Muscle layer of duodenum (tissue), 2 donors: ENCODE measurements at regions not wholly inside any gene's neighbourhood (a gene's known extent, or its start where the extent isn't known, plus 50 kb on each side); places are given as distances from the start of the nearest gene placed in this dataset.

ENCODE experiments used
- H3K27ac ChIP-seq: one replicate; pipeline ENCODE4 v1.7.0; 2013; ENCODE audit warnings: mild to moderate bottlenecking, low read length
- H3K27me3 ChIP-seq: one replicate; pipeline ENCODE4 v1.7.0; 2013; ENCODE audit warnings: low read depth, mild to moderate bottlenecking, control low read depth, low read length
- H3K36me3 ChIP-seq, 2 donors: one replicate each; pipeline ENCODE4 v1.7.0; 2013; ENCODE audit warnings: low read length in 2 of 2, control low read depth in 1 of 2, mild to moderate bottlenecking in 1 of 2; ENCODE audit not compliant: insufficient read depth in 2 of 2, control insufficient read depth in 1 of 2
- H3K4me1 ChIP-seq, 2 donors: one replicate each; pipeline ENCODE4 v1.7.0; 2013; ENCODE audit warnings: low read length in 2 of 2, mild to moderate bottlenecking in 2 of 2, control low read depth in 1 of 2, moderate library complexity in 1 of 2; ENCODE audit not compliant: insufficient read depth in 2 of 2, control insufficient read depth in 1 of 2
- H3K4me3 ChIP-seq, 2 donors: one replicate each; pipeline ENCODE4 v1.7.0; 2013; ENCODE audit warnings: low read length in 2 of 2, low read depth in 1 of 2, mild to moderate bottlenecking in 1 of 2
- H3K9me3 ChIP-seq, 2 donors: one replicate each; pipeline ENCODE4 v1.7.0; 2013; ENCODE audit warnings: low read length in 2 of 2, control low read depth in 1 of 2, mild to moderate bottlenecking in 1 of 2; ENCODE audit not compliant: control insufficient read depth in 1 of 2
- donor health status: healthy.

DNA sequence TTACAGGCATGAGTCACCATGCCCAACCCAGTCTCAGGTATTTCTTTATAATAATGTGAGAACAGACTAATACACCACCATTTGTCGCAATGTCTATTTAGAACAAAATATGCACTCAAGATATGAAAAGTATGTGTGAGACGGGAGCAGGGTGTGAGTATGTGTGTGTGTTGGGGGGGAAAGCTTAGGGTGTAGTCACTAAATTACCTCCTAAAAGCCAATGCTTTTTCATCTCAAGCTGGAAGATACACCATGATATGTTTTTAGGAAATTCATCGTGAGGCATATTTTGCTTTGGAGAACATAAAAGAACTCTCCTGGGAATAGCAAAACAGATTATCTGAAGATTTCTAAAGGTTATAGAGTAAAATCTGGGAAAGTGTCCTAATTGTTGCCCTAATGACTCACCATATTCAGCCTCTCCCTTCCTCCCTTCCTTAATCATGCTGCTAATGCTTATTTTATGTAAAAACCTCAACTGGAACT, 262.7 kb downstream of the PDHA2 start:
- no peak overlapping the region for H3K4me3 ChIP-seq
- no peaks in the 10 kb centered on the region for H3K27me3 ChIP-seq
- no peak overlapping the region for H3K27ac ChIP-seq
- no peaks in the 10 kb centered on the region for H3K4me1 ChIP-seq
- no peaks in the 10 kb centered on the region for H3K9me3 ChIP-seq
- no peaks in the 10 kb centered on the region for H3K36me3 ChIP-seq

DNA sequence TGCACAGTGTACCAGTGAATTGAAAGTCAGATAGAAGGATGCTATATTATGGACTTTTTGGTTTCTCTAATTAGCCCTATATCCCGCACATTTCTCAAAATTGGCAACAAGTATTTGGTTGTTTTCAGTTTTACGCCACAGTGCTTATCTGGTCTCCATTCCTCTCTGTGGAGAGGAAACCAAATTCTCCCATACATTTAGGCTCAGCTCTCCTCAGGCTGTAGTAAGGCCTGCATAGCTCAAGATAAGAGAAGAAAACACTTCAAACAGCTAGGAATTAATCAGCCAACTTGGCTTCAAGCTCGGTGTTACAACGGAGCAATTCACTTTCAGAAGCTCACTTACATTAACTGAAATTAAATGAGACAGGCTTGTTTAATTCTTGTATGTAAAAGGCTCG, 263.2 kb downstream of the PDHA2 start:
- no peaks in the 10 kb centered on the region for H3K9me3 ChIP-seq
- no peak overlapping the region for H3K27ac ChIP-seq
- H3K27me3 ChIP-seq = no peaks in the 10 kb centered on the region
- H3K4me1 ChIP-seq = no peaks in the 10 kb centered on the region
- no peaks in the 10 kb centered on the region for H3K36me3 ChIP-seq
- H3K4me3 ChIP-seq = no peak overlapping the region

DNA sequence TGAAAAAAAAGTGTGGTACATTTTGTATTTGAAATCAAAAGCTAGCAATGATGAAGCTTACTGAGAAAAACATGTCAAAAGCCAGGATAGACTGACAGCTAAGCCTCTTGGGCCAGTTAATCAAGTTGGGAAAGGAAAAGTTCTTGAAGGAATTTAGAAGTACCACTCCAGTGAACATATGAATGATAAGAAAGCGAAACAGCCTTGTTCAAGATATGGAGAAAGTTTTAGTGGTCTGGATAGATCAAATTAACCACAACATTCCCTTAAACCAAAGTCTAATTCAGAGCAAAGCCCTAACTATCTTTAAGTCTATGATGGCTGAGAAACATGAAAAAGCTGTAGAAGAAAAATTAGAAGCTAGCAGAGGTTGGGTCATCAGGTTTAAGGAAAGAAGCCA, 268.3 kb downstream of the PDHA2 start:
- no peaks in the 10 kb centered on the region for H3K36me3 ChIP-seq
- H3K4me3 ChIP-seq = no peak overlapping the region
- H3K27me3 ChIP-seq = no peaks in the 10 kb centered on the region
- H3K4me1 ChIP-seq = no peaks in the 10 kb centered on the region
- H3K9me3 ChIP-seq = no peaks in the 10 kb centered on the region
- no peak overlapping the region for H3K27ac ChIP-seq

DNA sequence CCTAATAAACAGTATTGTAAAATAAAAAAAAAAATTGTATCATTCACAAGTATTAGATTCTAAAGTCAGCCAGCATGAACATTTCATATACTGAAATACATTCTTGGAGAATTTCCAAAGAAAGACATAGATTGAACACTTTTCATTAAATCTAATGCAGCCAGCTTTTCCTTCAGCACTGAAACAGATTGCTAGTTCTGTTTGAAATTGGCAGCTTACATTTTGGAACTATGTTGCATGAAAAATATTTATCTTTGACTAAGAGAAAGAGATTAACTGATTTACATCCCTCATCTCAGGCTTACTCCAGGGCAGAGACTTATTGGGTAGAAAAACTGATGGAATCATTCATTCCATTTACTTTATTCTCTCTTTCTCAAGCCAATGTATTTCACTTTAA, 272.7 kb downstream of the PDHA2 start:
- H3K4me3 ChIP-seq = no peak overlapping the region
- H3K4me1 ChIP-seq = no peaks in the 10 kb centered on the region
- H3K27ac ChIP-seq = no peak overlapping the region
- H3K36me3 ChIP-seq = no peaks in the 10 kb centered on the region
- no peaks in the 10 kb centered on the region for H3K9me3 ChIP-seq
- no peaks in the 10 kb centered on the region for H3K27me3 ChIP-seq

DNA sequence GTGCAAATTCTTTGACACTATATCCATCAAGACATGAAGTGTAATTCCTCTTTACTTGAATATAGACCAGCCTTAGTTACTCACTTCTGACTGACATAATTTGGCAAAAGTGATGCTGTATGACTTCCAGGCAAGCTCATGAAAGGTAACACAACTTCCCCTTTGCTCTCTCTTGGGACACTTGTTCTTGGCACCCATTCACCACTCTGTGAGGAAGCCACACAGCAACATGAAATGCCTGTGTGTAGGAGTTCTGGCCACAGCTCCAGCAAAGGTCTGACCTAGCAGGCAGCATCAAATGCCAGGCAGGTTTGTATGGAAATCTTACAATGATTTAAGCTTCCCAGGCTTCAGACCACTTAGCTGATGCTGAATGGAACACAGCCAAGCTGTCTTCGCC, 280.3 kb downstream of the PDHA2 start:
- Histone ChIP-seq H3K27ac (no peak overlapping the region), H3K4me3 (no peak overlapping the region), H3K4me1 (no peaks in the 10 kb centered on the region), H3K36me3 (no peaks in the 10 kb centered on the region), H3K27me3 (no peaks in the 10 kb centered on the region), H3K9me3 (no peaks in the 10 kb centered on the region)

DNA sequence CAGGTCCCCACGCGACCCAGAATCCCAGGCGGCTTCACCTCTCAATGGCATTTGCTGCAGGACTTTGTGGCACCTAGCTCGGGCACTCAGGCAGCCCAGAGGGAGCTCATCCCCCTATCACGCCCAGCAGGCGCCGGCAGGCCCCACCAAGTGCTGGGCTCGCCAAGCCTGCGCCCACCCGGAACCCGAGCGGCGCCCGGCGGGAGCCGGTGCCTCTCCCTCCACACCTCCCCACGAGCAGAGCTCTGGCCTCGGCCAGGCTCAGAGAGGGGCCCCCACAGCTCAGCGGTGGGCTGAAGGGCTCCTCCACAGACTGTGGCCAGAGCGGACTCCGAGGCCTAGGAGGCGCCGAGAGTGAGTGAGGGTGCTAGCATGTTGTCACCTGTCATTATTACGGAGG, 286.3 kb downstream of the PDHA2 start:
- Histone ChIP-seq H3K27me3 (no peaks in the 10 kb centered on the region), H3K4me3 (no peak overlapping the region), H3K4me1 (no peaks in the 10 kb centered on the region), H3K27ac (no peak overlapping the region), H3K9me3 (no peaks in the 10 kb centered on the region), H3K36me3 (no peaks in the 10 kb centered on the region)

DNA sequence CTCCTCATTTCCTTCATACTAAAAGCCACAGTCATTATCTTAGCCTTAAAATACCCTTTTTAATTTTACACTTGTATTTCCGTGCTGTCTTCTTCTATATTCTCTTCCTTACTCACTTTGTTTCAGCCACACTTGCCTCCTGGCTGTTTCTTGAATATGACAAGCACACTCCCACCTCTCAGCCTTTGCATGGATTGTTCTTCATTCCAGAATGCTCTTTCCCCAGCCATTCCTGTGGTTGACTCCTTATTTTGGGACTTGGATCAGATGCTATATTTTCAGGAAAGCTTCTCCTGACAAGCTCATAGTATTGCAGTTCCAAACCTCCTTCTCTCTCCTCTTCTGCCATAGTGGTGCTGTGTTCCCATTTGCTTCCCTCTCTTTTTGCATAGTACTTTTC, 291.3 kb downstream of the PDHA2 start:
- no peak overlapping the region for H3K27ac ChIP-seq
- H3K9me3 ChIP-seq = no peaks in the 10 kb centered on the region
- no peaks in the 10 kb centered on the region for H3K27me3 ChIP-seq

DNA sequence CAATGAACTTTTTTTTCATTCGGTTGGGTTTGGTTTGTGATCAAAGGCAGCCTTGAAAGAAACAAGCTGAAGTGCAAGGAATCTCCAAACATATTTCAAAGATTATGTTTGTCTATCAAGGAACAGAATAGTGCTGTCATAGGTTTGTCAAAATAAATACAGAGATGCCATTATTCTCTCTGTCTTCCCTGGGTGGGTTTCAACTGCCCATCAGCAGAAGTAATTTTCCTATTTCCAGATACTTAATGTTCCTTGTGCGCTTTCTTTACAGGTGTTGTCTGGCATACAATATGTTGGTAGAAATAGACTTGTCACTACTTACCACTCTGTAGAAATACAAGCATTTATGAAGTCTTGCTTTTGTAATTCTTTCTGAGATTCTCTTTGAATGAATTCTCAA, 294.9 kb downstream of the PDHA2 start:
- Histone ChIP-seq H3K27ac (no peak overlapping the region), H3K27me3 (no peaks in the 10 kb centered on the region), H3K4me3 (no peak overlapping the region), H3K9me3 (no peaks in the 10 kb centered on the region), H3K36me3 (no peaks in the 10 kb centered on the region), H3K4me1 (no peaks in the 10 kb centered on the region)

More for the DNA sequence above, 291.3 kb downstream of the PDHA2 start:
- no peaks in the 10 kb centered on the region for H3K4me1 ChIP-seq
- no peak overlapping the region for H3K4me3 ChIP-seq
- H3K36me3 ChIP-seq = no peaks in the 10 kb centered on the region

DNA sequence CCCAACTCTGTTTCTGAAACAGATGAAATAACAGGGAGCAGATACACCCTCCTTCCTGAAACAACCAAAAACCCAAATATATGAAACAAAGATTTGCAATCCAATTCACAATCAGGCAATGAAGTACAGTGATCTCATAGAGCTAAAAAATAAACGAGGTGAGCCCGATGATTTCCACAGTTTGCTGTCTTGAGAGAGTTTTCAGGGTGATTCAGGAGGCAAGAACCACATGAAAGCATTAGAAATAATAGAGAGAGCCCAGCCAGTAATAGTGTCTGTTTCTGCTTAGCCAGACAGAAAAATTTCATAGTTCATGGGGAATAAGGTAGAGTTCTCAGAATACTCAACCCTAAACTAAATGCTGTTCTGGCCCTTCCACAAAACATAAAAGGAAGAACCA, 296.2 kb downstream of the PDHA2 start:
- no peaks in the 10 kb centered on the region for H3K4me1 ChIP-seq
- no peaks in the 10 kb centered on the region for H3K9me3 ChIP-seq
- no peak overlapping the region for H3K4me3 ChIP-seq
- no peaks in the 10 kb centered on the region for H3K27me3 ChIP-seq
- no peaks in the 10 kb centered on the region for H3K36me3 ChIP-seq
- H3K27ac ChIP-seq = no peak overlapping the region

DNA sequence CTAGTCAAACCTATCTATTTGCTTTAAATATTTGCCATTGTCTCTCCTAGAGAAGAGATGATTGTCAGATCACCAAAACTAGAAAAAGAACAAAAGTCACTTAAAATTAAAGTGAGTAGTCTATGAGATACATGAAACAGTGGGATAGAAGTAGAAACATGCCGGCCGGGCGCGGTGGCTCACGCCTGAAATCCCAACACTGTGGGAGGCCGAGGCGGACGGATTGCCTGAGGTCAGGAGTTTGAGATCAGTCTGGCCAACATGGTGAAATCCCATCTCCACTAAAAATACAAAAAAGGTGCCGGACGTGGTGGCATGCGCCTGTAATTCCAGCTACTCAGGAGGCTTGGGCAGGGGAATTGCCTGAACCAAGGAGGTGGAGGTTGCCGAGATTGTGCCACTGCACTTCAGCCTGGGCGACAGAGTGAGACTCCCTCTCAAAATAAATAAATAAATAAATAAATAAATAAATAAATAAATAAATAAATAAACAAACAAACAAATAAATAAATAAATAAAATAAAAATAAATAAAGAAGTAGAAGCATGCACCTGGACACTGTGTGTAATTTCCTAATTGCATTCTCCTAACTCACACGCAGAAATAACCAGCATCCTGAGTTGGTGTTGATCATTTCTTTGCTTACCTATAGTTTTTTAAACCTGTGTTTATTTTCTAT, 299.5 kb downstream of the PDHA2 start:
- no peak overlapping the region for H3K4me3 ChIP-seq
- no peaks in the 10 kb centered on the region for H3K4me1 ChIP-seq
- H3K27ac ChIP-seq = no peak overlapping the region
- no peaks in the 10 kb centered on the region for H3K36me3 ChIP-seq
- H3K27me3 ChIP-seq = no peaks in the 10 kb centered on the region
- H3K9me3 ChIP-seq = no peaks in the 10 kb centered on the region

DNA sequence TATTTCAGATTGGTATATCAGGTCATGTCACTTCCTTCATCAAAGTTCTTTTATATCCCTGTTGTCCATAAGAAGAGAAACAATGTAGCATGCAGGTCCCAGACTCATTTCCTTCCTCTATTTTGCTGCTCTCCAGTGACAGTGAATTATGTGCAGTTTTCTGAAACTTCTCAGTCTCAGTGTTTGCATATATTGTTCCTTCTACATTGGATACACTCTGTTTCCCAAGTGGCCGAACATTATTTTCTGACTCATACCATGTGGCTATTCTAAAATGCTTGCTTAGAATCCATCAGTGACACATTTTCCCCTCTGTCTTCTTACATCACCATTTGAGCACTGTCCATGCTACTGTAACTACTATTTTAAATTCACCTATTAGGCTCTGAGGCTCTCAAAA, 305.7 kb downstream of the PDHA2 start:
- H3K36me3 ChIP-seq = no peaks in the 10 kb centered on the region
- no peaks in the 10 kb centered on the region for H3K4me1 ChIP-seq
- H3K9me3 ChIP-seq = no peaks in the 10 kb centered on the region
- H3K27ac ChIP-seq = no peak overlapping the region
- no peak overlapping the region for H3K4me3 ChIP-seq
- no peaks in the 10 kb centered on the region for H3K27me3 ChIP-seq

DNA sequence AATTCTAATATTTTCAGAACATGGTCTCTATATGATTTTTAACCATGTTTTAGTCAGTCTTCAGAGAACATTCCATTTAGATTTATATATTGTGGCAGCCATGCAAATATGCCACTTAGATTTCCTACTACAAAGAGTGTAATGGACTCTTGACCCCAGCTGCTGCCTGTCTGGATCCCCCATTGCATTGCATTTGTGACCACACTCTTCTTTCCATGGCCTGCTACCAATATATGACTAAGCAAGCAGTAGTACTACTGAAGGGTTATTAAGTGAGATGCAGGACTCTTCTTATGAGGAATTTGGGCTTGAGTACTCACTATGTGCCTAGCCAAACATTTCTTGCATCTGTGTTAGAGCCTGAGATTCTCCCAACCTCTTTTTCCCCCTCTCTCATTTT, 306.8 kb downstream of the PDHA2 start:
- Histone ChIP-seq H3K27me3 (no peaks in the 10 kb centered on the region), H3K36me3 (no peaks in the 10 kb centered on the region), H3K4me1 (no peaks in the 10 kb centered on the region), H3K4me3 (no peak overlapping the region), H3K27ac (no peak overlapping the region), H3K9me3 (no peaks in the 10 kb centered on the region)
